HS-5 (cell line): ENCODE measurements at regions not wholly inside any gene's neighbourhood (a gene's known extent, or its start where the extent isn't known, plus 50 kb on each side); places are given as distances from the start of the nearest gene placed in this dataset.

Experiments
- DNase-seq: peaks from one replicate; pipeline ENCODE4 v3.0.0-alpha.2; 2012; ENCODE audit warnings: low read depth

GRCh38 chr17:34140006-34140405, 115.1 kb upstream of the CCL2 start:
- no peak for DNase-seq

GRCh38 chr17:34141590-34141989, 113.5 kb upstream of the CCL2 start:
- no peak for DNase-seq

- no peak for DNase-seq
These were observed 111.7 kb upstream of the CCL2 start for GRCh38 chr17:34143430-34143829.

- DNase-seq = no peak
These were observed 108.5 kb upstream of the CCL2 start for GRCh38 chr17:34146440-34147043.

- no peak for DNase-seq
These were observed 104.0 kb upstream of the CCL2 start for GRCh38 chr17:34151102-34151501.

- no peak for DNase-seq
These were observed 101.1 kb upstream of the CCL2 start for GRCh38 chr17:34153991-34154390.

- DNase-seq = no peak
These were observed 99.9 kb upstream of the CCL2 start for GRCh38 chr17:34154961-34155730.

- DNase-seq = no peak
These were observed 99.1 kb upstream of the CCL2 start for GRCh38 chr17:34155947-34156346.

GRCh38 chr17:34156401-34156740, 98.7 kb upstream of the CCL2 start:
- no peak for DNase-seq

GRCh38 chr17:34156741-34157589, 98.1 kb upstream of the CCL2 start:
- DNase-seq = no peak

GRCh38 chr17:34161690-34162089, 93.4 kb upstream of the CCL2 start:
- no peak for DNase-seq

GRCh38 chr17:34163123-34163522, 92.0 kb upstream of the CCL2 start:
- no peak for DNase-seq

- no peak for DNase-seq
These were observed 91.4 kb upstream of the CCL2 start for GRCh38 chr17:34163646-34164045.

GRCh38 chr17:34164837-34165236, 90.2 kb upstream of the CCL2 start:
- DNase-seq = no peak

GRCh38 chr17:34166352-34166751, 88.7 kb upstream of the CCL2 start:
- no peak for DNase-seq

- no peak for DNase-seq
These were observed 87.7 kb upstream of the CCL2 start for GRCh38 chr17:34167354-34167753.

- DNase-seq = no peak
These were observed 86.1 kb upstream of the CCL2 start for GRCh38 chr17:34168989-34169388.

- no peak for DNase-seq
These were observed 85.6 kb upstream of the CCL2 start for GRCh38 chr17:34169496-34169895.

GRCh38 chr17:34171245-34171818, 83.8 kb upstream of the CCL2 start:
- peak; percentile 24 for DNase-seq

- DNase-seq = no peak
These were observed 82.6 kb upstream of the CCL2 start for GRCh38 chr17:34172390-34172918.

GRCh38 chr17:34173241-34173640, 81.8 kb upstream of the CCL2 start:
- DNase-seq = no peak

- DNase-seq = no peak
These were observed 80.6 kb upstream of the CCL2 start for GRCh38 chr17:34174496-34174895.
